Erythroblast (primary cell): ENCODE measurements at regions not wholly inside any gene's neighbourhood (a gene's known extent, or its start where the extent isn't known, plus 50 kb on each side); places are given as distances from the start of the nearest gene placed in this dataset.

ENCODE experiments used
- GATA1 ChIP-seq: IDR thresholded peaks from 2 replicates; pipeline ENCODE4 v1.6.1; 2011; ENCODE audit warnings: low read depth, mild to moderate bottlenecking, control low read depth, low read length, moderate library complexity
- POLR2A ChIP-seq: IDR thresholded peaks from 2 replicates; pipeline ENCODE4 v1.6.1; 2011; ENCODE audit warnings: mild to moderate bottlenecking, low read length

DNA sequence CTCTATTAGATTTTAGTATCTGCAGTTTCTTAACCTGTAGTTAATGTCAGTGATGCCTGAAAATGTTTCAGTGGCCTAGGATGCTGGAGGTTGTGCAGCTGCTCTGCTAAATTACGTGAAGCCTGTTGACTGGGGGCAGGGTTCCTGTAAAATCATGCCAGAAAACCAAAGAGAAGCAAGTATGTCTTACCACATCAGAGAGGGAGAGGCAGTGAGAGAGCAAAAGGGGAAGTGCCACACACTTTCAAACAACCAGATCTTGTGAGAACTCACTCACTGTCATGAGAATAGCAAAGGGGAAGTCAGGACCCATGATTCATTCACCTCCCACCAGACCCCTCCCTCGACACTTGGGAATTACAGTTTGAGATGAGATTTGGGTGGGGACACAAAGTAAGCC lies 83.9 kb upstream of the CYLC2 start:
- TF ChIP-seq POLR2A (no peak), GATA1 (no peak)
